ENCODE measurements at regions not wholly inside any gene's neighbourhood (a gene's known extent, or its start where the extent isn't known, plus 50 kb on each side); places are given as distances from the start of the nearest gene placed in this dataset.

DNA sequence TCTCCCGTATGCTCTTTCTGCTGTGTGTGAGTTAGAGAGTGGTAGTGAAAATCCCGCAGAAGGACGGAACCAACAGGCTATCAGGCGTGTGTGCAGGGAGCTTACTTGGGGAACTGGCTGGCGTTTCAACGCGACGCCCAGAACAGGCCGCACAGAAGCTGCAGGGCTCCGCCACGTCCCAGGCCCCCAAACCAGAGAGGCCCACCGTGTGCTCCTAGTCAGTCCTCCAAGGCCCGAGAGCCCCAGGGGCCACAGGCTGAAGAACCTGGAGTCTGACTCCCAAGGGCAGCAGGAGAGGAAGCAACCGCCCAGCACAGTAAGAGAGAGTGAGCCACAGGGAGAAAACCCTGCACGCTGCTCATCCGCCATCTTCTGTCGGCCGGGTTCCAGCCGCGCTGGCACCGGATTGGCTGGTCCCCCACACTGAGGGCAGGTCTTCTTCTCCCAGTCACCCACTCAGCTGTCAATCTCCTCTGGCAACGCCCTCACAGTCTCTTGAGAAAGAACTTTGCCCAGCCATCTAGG, 730.6 kb upstream of the VSTM2A start:
- no peak for FAIRE-seq
- ChIA-PET RAD21 (ENCODE audit: unreplicated experiment) (no interaction called here), POLR2A (no interaction called here), CTCF (no interaction called here), SMC1A (ENCODE audit: uncharacterized antibody, unreplicated experiment) (no interaction called here)
- H3K4me3 ChIP-seq = no peak overlapping the region
- ATAC-seq = no peak
- no peaks in the 10 kb centered on the region for H3K36me3 ChIP-seq (ENCODE audit: control insufficient read depth in 2 of 2, insufficient read depth in 2 of 2, low read length in 1 of 2)
- no peaks in the 10 kb centered on the region for H3K27me3 ChIP-seq (replicated peaks in 1 of 2; ENCODE audit: control insufficient read depth in 2 of 2, insufficient read depth in 2 of 2, low read length in 1 of 2)
- DNase-seq (ENCODE audit: low read depth, low spot score) = no peak
- no peak overlapping the region for H3K9ac ChIP-seq (ENCODE audit: control insufficient read depth, insufficient read depth, low read length)
- no peak overlapping the region for H2AFZ ChIP-seq (ENCODE audit: control insufficient read depth, low read depth, low read length)
- H3K79me2 ChIP-seq (ENCODE audit: control insufficient read depth, insufficient read depth, low read length) = no peaks in the 10 kb centered on the region
- no TSS peak for BruUV-seq (replicated peaks)
- intact Hi-C loops (cut with micrococcal nuclease; ENCODE audit: unreplicated experiment) (no loop called here), in situ Hi-C loops (cut with MboI) (no loop called here)
- no peaks in the 10 kb centered on the region for H4K20me1 ChIP-seq (ENCODE audit: control insufficient read depth, insufficient read depth)
- no peak overlapping the region for H3K4me2 ChIP-seq (ENCODE audit: control insufficient read depth, insufficient read depth)
- no peak for TF ChIP-seq POLR2A (IDR thresholded peaks at IDR 0.05; ENCODE audit: low read depth, low read length)
- no peak for TF ChIP-seq SMAD5 (IDR thresholded peaks at IDR 0.05; ENCODE audit: low read depth)
- no peak for TF ChIP-seq MEF2A (IDR thresholded peaks at IDR 0.05; ENCODE audit: insufficient read depth, low read depth, low read length)
- TF ChIP-seq GABPA (IDR thresholded peaks at IDR 0.05; ENCODE audit: low read depth) = no peak
- no peak for TF ChIP-seq ZBTB33 (IDR thresholded peaks at IDR 0.05)
- no peak for TF ChIP-seq EP300 (IDR thresholded peaks at IDR 0.05; ENCODE audit: borderline replicate concordance in 1 of 2, control insufficient read depth in 1 of 2, low read depth in 2 of 2, low read length in 2 of 2)
- no peak for TF ChIP-seq RBBP5 (conservative IDR thresholded peaks at IDR 0.05)
- no peak for TF ChIP-seq ASH2L (IDR thresholded peaks at IDR 0.05; ENCODE audit: borderline replicate concordance, low read depth)
- WGBS (ENCODE audit: insufficient coverage, insufficient replicate concordance, low lambda C conversion rate, missing lambda C conversion rate) = 64% methylated on average over 22 of the region's 22 CpGs
- H3K4me1 ChIP-seq (ENCODE audit: control insufficient read depth, insufficient read depth, low read length) = no peaks in the 10 kb centered on the region
- no peaks in the 10 kb centered on the region for H3K9me3 ChIP-seq (replicated peaks; ENCODE audit: control insufficient read depth, insufficient read depth, low read length)
- no peak overlapping the region for H3K27ac ChIP-seq (ENCODE audit: control insufficient read depth, insufficient read depth)

Measured in GM12878 (cell line).